Mucosa of stomach (tissue), 1 donor: ENCODE measurements at regions not wholly inside any gene's neighbourhood (a gene's known extent, or its start where the extent isn't known, plus 50 kb on each side); places are given as distances from the start of the nearest gene placed in this dataset.
"Not testable (repeated sequence)": the region's sequence is repeated elsewhere in the genome, so short reads cannot be mapped to it uniquely, and the experiment has no call there.

Source experiments
- H3K27me3 ChIP-seq: one replicate; pipeline ENCODE4 v1.7.0; 2013; ENCODE audit warnings: mild to moderate bottlenecking, low read length; ENCODE audit not compliant: control insufficient read depth, insufficient read depth
- H3K36me3 ChIP-seq: one replicate; pipeline ENCODE4 v1.7.0; 2013; ENCODE audit warnings: low read length; ENCODE audit not compliant: control insufficient read depth, insufficient read depth
- H3K4me1 ChIP-seq: one replicate; pipeline ENCODE4 v1.7.0; 2013; ENCODE audit warnings: mild to moderate bottlenecking, low read length; ENCODE audit not compliant: control insufficient read depth, insufficient read depth
- H3K4me3 ChIP-seq: one replicate; pipeline ENCODE4 v1.7.0; 2013; ENCODE audit warnings: low read length
- H3K9ac ChIP-seq: one replicate; pipeline ENCODE4 v1.7.0; 2013; ENCODE audit warnings: mild to moderate bottlenecking, low read length, moderate library complexity
- H3K9me3 ChIP-seq: one replicate; pipeline ENCODE4 v1.7.0; 2013; ENCODE audit warnings: mild to moderate bottlenecking, low read length, moderate library complexity; ENCODE audit not compliant: control insufficient read depth
- donor health status: Pancreatic carcinoma.

- no peaks in the 10 kb centered on the region for H3K9me3 ChIP-seq
- H3K36me3 ChIP-seq = no peaks in the 10 kb centered on the region
- no peak overlapping the region for H3K9ac ChIP-seq
- H3K4me1 ChIP-seq = no peaks in the 10 kb centered on the region
- no peak overlapping the region for H3K4me3 ChIP-seq
- no peaks in the 10 kb centered on the region for H3K27me3 ChIP-seq
Observed at GRCh38 chr2:16053437-16054257, 113.3 kb downstream of the MYCN start.

GRCh38 chr2:16052571-16053052 is 112.3 kb downstream of the MYCN start:
- H3K9ac ChIP-seq, H3K27me3 ChIP-seq, H3K9me3 ChIP-seq, H3K36me3 ChIP-seq, H3K4me1 ChIP-seq, H3K4me3 ChIP-seq: not testable (repeated sequence)

GRCh38 chr2:16051841-16052564 is 111.7 kb downstream of the MYCN start:
- Histone ChIP-seq H3K9me3 (no peaks in the 10 kb centered on the region), H3K9ac (no peak overlapping the region), H3K36me3 (no peaks in the 10 kb centered on the region), H3K4me3 (no peak overlapping the region), H3K4me1 (no peaks in the 10 kb centered on the region), H3K27me3 (no peaks in the 10 kb centered on the region)

- H3K9me3 ChIP-seq = no peaks in the 10 kb centered on the region
- no peak overlapping the region for H3K4me3 ChIP-seq
- no peaks in the 10 kb centered on the region for H3K27me3 ChIP-seq
- no peaks in the 10 kb centered on the region for H3K36me3 ChIP-seq
- H3K9ac ChIP-seq = no peak overlapping the region
- no peaks in the 10 kb centered on the region for H3K4me1 ChIP-seq
Observed at GRCh38 chr2:16050908-16051489, 110.6 kb downstream of the MYCN start.

- Histone ChIP-seq H3K36me3 (no peaks in the 10 kb centered on the region), H3K27me3 (no peaks in the 10 kb centered on the region), H3K9ac (no peak overlapping the region), H3K4me1 (no peaks in the 10 kb centered on the region), H3K4me3 (no peak overlapping the region), H3K9me3 (no peaks in the 10 kb centered on the region)
Observed at GRCh38 chr2:16050261-16050907, 110.0 kb downstream of the MYCN start.

- H3K27me3 ChIP-seq = no peaks in the 10 kb centered on the region
- no peaks in the 10 kb centered on the region for H3K36me3 ChIP-seq
- H3K9me3 ChIP-seq = no peaks in the 10 kb centered on the region
- no peaks in the 10 kb centered on the region for H3K4me1 ChIP-seq
- no peak overlapping the region for H3K9ac ChIP-seq
- H3K4me3 ChIP-seq = no peak overlapping the region
Observed at GRCh38 chr2:16049406-16049805, 109.1 kb downstream of the MYCN start.

- no peaks in the 10 kb centered on the region for H3K4me1 ChIP-seq
- H3K4me3 ChIP-seq = no peak overlapping the region
- H3K36me3 ChIP-seq = no peaks in the 10 kb centered on the region
- no peak overlapping the region for H3K9ac ChIP-seq
- H3K27me3 ChIP-seq = no peaks in the 10 kb centered on the region
- no peaks in the 10 kb centered on the region for H3K9me3 ChIP-seq
Observed at GRCh38 chr2:16048466-16048865, 108.1 kb downstream of the MYCN start.

GRCh38 chr2:16047701-16048100 is 107.4 kb downstream of the MYCN start:
- Histone ChIP-seq H3K9ac (no peak overlapping the region), H3K9me3 (no peaks in the 10 kb centered on the region), H3K36me3 (no peaks in the 10 kb centered on the region), H3K4me1 (no peaks in the 10 kb centered on the region), H3K4me3 (no peak overlapping the region), H3K27me3 (no peaks in the 10 kb centered on the region)

GRCh38 chr2:16046649-16047048 is 106.3 kb downstream of the MYCN start:
- Histone ChIP-seq H3K4me3 (no peak overlapping the region), H3K27me3 (no peaks in the 10 kb centered on the region), H3K4me1 (no peaks in the 10 kb centered on the region), H3K9ac (no peak overlapping the region), H3K9me3 (no peaks in the 10 kb centered on the region), H3K36me3 (no peaks in the 10 kb centered on the region)

GRCh38 chr2:16045653-16046352 is 105.5 kb downstream of the MYCN start:
- H3K36me3 ChIP-seq = no peaks in the 10 kb centered on the region
- no peak overlapping the region for H3K4me3 ChIP-seq

GRCh38 chr2:16044946-16045456 is 104.7 kb downstream of the MYCN start:
- H3K4me1 ChIP-seq = no peaks in the 10 kb centered on the region
- no peaks in the 10 kb centered on the region for H3K9me3 ChIP-seq
- no peak overlapping the region for H3K9ac ChIP-seq
- no peaks in the 10 kb centered on the region for H3K36me3 ChIP-seq
- H3K27me3 ChIP-seq = no peaks in the 10 kb centered on the region
- no peak overlapping the region for H3K4me3 ChIP-seq

More at GRCh38 chr2:16045653-16046352, 105.5 kb downstream of the MYCN start:
- H3K9ac ChIP-seq = no peak overlapping the region
- no peaks in the 10 kb centered on the region for H3K27me3 ChIP-seq
- H3K9me3 ChIP-seq = no peaks in the 10 kb centered on the region
- no peaks in the 10 kb centered on the region for H3K4me1 ChIP-seq
